SK-N-SH treated with all-trans-retinoic acid at 6 μM for 48 hours (cell line): ENCODE measurements at regions not wholly inside any gene's neighbourhood (a gene's known extent, or its start where the extent isn't known, plus 50 kb on each side); places are given as distances from the start of the nearest gene placed in this dataset.

ENCODE experiments used
- ATAC-seq: fragments of 200-7000 bp; cut with Tn5 transposase; 3 replicates; pipeline ENCODE4 v1.9.1; 2020; ENCODE audit warnings: mild to moderate bottlenecking, moderate library complexity
- ARNTL ChIP-seq: fragments of 450-650 bp; formaldehyde crosslinking; IDR thresholded peaks from 2 replicates; pipeline ENCODE4 v1.5.0; 2020; ENCODE audit warnings: low read depth, mild to moderate bottlenecking, moderate library complexity, borderline replicate concordance
- BACH2 ChIP-seq: fragments of 250-450 bp; sonication (Bioruptor Pico); IDR thresholded peaks from 2 replicates; pipeline ENCODE4 v1.9.0; 2021; ENCODE audit warnings: mild to moderate bottlenecking, borderline replicate concordance
- CREB5 ChIP-seq: fragments of 250-450 bp; sonication (Bioruptor Pico); IDR thresholded peaks from 2 replicates; pipeline ENCODE4 v1.5.1; 2020; ENCODE audit warnings: low read depth, mild to moderate bottlenecking, moderate library complexity
- CSDC2 ChIP-seq: fragments of 250-450 bp; sonication (Bioruptor Pico); IDR thresholded peaks from 2 replicates; pipeline ENCODE4 v1.5.0; 2020; ENCODE audit warnings: mild to moderate bottlenecking, moderate library complexity
- CSRNP3 ChIP-seq: fragments of 250-450 bp; sonication (Bioruptor Pico); IDR thresholded peaks from 2 replicates; pipeline ENCODE4 v1.5.1; 2021; ENCODE audit warnings: mild to moderate bottlenecking, moderate library complexity
- ISL1 ChIP-seq: fragments of 250-450 bp; sonication (Bioruptor Pico); IDR thresholded peaks from 2 replicates; pipeline ENCODE4 v2.1.2; 2022; ENCODE audit warnings: mild to moderate bottlenecking, moderate library complexity
- OSR1 ChIP-seq: fragments of 250-450 bp; sonication (Bioruptor Pico); IDR thresholded peaks from 2 replicates; pipeline ENCODE4 v1.8.0; 2022; ENCODE audit warnings: moderate library complexity, mild to moderate bottlenecking, inconsistent platforms
- PATZ1 ChIP-seq: fragments of 250-450 bp; sonication (Bioruptor Pico); IDR thresholded peaks from 2 replicates; pipeline ENCODE4 v1.8.0; 2020; ENCODE audit warnings: mild to moderate bottlenecking, moderate library complexity, borderline replicate concordance
- POU6F1 ChIP-seq: fragments of 250-450 bp; sonication (Bioruptor Pico); IDR thresholded peaks from 2 replicates; pipeline ENCODE4 v1.8.0; 2021; ENCODE audit warnings: low read depth, mild to moderate bottlenecking, moderate library complexity, borderline replicate concordance
- PPARA ChIP-seq: fragments of 250-450 bp; sonication (Bioruptor Pico); IDR thresholded peaks from 2 replicates; pipeline ENCODE4 v1.5.0; 2020; ENCODE audit warnings: mild to moderate bottlenecking, borderline replicate concordance
- RARB ChIP-seq: fragments of 250-450 bp; sonication (Bioruptor Pico); IDR thresholded peaks from 2 replicates; pipeline ENCODE4 v1.8.0; 2021; ENCODE audit warnings: mild to moderate bottlenecking, moderate library complexity
- TCF4 ChIP-seq: fragments of 250-450 bp; sonication (Bioruptor Pico); IDR thresholded peaks from 2 replicates; pipeline ENCODE4 v1.8.0; 2021; ENCODE audit warnings: mild to moderate bottlenecking, moderate library complexity, borderline replicate concordance
- TOX ChIP-seq: fragments of 250-450 bp; sonication (Bioruptor Pico); IDR thresholded peaks from 2 replicates; pipeline ENCODE4 v1.8.0; 2021; ENCODE audit warnings: mild to moderate bottlenecking, moderate library complexity, borderline replicate concordance
- ZC3H10 ChIP-seq: fragments of 250-450 bp; sonication (Bioruptor Pico); IDR thresholded peaks from 2 replicates; pipeline ENCODE4 v1.5.1; 2021; ENCODE audit warnings: mild to moderate bottlenecking, moderate library complexity
- ZFP3 ChIP-seq: fragments of 250-450 bp; sonication (Bioruptor Pico); IDR thresholded peaks from 2 replicates; pipeline ENCODE4 v1.5.0; 2020; ENCODE audit warnings: mild to moderate bottlenecking, moderate library complexity
- ZFP30 ChIP-seq: fragments of 450-650 bp; formaldehyde crosslinking; IDR thresholded peaks from 2 replicates; pipeline ENCODE4 v1.5.0; 2022; ENCODE audit warnings: mild to moderate bottlenecking, moderate library complexity
- ZNF565 ChIP-seq: fragments of 450-650 bp; formaldehyde crosslinking; conservative IDR thresholded peaks from 2 replicates; pipeline ENCODE4 v1.5.0; 2020; ENCODE audit warnings: low read depth, mild to moderate bottlenecking, moderate library complexity
- ZNF70 ChIP-seq: fragments of 450-650 bp; formaldehyde crosslinking; IDR thresholded peaks from 2 replicates; pipeline ENCODE4 v1.5.0; 2020; ENCODE audit warnings: mild to moderate bottlenecking, moderate library complexity
- ZNF8 ChIP-seq: fragments of 450-650 bp; formaldehyde crosslinking; IDR thresholded peaks from 2 replicates; pipeline ENCODE4 v1.5.0; 2020; ENCODE audit warnings: mild to moderate bottlenecking, moderate library complexity

GRCh38 chr7:19623676-19624075 is 85.2 kb downstream of the POLR1F start:
- TF ChIP-seq TOX (CRISPR knock-in tag) (no peak), CREB5 (CRISPR knock-in tag) (no peak), PPARA (CRISPR knock-in tag) (no peak), CSDC2 (no peak), ZNF70 (CRISPR knock-in tag) (no peak), ZC3H10 (CRISPR knock-in tag) (no peak), POU6F1 (CRISPR knock-in tag) (no peak), RARB (CRISPR knock-in tag) (no peak)
- ATAC-seq = no peak

GRCh38 chr7:19621740-19622139 is 87.1 kb downstream of the POLR1F start:
- no peak for ATAC-seq
- TF ChIP-seq TOX (CRISPR knock-in tag) = no peak
- no peak for TF ChIP-seq OSR1 (CRISPR knock-in tag)
- no peak for TF ChIP-seq CREB5 (CRISPR knock-in tag)
- TF ChIP-seq TCF4 (CRISPR knock-in tag) = no peak
- no peak for TF ChIP-seq ZNF565 (CRISPR knock-in tag)

GRCh38 chr7:19620470-19620869 is 88.4 kb downstream of the POLR1F start:
- TF ChIP-seq TOX (CRISPR knock-in tag) (no peak), ZFP30 (CRISPR knock-in tag) (no peak), CSRNP3 (CRISPR knock-in tag) (no peak), ARNTL (CRISPR knock-in tag) (no peak), ZNF70 (CRISPR knock-in tag) (no peak), OSR1 (CRISPR knock-in tag) (no peak), ZNF565 (CRISPR knock-in tag) (no peak), ZC3H10 (CRISPR knock-in tag) (no peak), ZNF8 (CRISPR knock-in tag) (no peak), ZFP3 (no peak), ISL1 (no peak), BACH2 (CRISPR knock-in tag) (no peak)
- TF ChIP-seq, all 23 proteins: peak for 0
- no peak for ATAC-seq

- no peak for ATAC-seq
- TF ChIP-seq ZC3H10 (CRISPR knock-in tag) (no peak), ISL1 (no peak), ZFP30 (CRISPR knock-in tag) (no peak), CREB5 (CRISPR knock-in tag) (no peak), OSR1 (CRISPR knock-in tag) (no peak), PPARA (CRISPR knock-in tag) (no peak), ZNF8 (CRISPR knock-in tag) (no peak), ZFP3 (no peak), TOX (CRISPR knock-in tag) (no peak), PATZ1 (no peak), RARB (CRISPR knock-in tag) (no peak)
Observed at GRCh38 chr7:19619122-19619521, 89.7 kb downstream of the POLR1F start.
